ENCODE measurements at regions not wholly inside any gene's neighbourhood (a gene's known extent, or its start where the extent isn't known, plus 50 kb on each side); places are given as distances from the start of the nearest gene placed in this dataset.

DNA sequence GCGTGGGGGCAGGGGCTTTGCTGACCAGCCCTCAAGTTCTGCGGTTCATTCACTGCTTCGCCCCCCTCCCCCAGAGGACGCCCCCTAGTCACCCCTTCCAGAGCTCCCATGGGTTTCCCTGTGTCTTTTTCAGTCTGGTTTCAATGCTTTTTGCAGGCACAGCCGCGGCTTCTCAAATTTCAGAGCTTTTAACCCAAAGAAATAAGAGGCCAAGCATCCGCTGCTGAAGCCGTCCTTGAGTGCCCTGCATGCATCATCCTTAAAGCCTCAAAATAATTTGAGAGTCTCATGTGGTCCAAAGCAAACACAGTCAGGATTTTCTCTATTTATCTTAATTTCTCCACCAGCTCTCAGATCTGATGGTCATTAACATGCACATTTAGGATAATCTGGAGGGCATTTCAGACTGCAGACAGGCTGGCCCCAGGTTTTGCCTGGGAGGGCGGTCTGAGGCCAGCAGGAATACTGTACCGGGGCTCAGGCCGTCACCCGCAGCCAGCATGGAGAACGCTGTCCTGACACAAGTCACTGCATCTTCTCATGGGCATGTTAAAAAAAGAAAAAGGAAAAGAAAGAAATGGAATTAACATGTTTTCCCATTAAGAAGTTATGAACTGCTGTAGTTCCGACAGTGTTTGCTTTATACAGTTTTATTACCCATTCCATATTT is 420.8 kb upstream of the IRX4 start:
- no peak for DNase-seq (ENCODE audit: low spot score)
- ATAC-seq = no peak

DNA sequence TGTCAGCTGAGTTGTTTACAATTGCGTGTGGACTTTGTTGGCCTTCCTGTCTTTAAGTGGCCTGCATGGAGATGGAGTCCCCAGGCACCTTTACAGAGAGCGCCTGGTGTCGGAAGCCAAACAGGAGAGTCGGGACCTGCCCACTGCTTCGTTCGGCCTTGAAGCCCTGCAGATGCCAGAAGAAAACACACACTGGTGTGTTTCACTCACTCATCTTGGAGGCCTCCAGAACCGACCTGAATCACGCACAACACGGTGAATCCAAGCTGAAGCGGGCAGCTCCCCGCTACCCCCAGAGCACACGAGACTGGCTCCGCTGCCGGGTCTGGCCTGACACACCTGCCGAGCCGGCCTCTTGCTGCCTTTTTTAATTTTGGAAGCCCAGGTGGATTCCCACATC is 419.4 kb upstream of the IRX4 start:
- ATAC-seq = no peak
- no peak for DNase-seq (ENCODE audit: low spot score)

DNA sequence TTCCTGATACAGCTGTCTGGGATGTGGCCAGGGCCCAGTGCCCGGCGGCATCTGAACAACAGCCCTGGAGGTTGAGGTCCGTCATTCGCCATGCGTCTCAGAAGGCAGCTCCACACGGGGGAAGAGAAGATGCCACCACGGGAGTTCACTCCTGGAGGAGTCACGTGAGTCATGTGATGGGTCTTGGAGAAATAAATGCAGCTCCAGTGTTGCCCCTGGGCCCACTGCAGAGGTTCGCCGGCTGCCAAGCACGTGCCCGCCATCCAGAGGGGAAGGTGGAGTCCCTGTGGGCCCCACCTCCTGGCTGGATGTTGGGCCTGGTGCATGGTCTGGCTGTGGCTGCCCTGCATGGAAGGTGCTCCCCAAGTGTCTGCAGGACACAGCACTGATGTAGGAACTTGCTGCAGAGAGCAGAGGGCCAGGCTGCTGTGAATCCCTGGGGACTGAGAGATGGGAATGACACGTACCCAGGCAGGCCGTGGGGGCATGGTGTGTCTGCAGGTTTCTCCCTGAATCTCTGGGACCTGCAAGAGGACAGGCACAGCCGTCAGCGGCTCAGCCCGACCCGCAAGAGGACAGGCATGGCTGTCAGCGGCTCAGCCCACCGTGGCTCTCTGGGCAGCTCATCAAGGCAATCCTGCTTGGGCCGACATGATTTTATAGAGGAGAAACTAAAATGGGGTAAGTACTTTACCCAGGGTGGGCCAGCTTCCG is 418.3 kb upstream of the IRX4 start:
- DNase-seq (ENCODE audit: low spot score) (peak; percentile 27), ATAC-seq (no peak)

DNA sequence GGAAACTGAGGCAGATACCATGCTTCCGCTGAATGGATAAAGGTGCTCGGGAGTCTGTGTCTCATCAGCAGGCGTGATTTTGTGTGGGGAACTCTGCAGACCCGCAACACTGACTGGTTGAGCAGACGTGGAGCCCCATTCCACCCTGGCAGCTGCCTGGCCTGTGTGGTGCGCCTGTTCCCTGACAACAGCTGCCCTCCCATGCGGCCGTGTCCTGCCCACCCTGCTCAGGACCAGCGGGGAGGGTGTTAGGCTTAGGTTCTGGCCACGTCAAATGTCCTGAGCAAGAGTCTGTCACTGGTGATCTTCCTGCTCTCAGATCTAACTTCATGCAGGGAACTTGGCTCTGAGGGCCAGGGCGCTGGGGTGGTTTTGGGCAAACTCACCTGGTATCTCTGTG is 417.7 kb upstream of the IRX4 start:
- ATAC-seq (no peak), DNase-seq (ENCODE audit: low spot score) (no peak)

DNA sequence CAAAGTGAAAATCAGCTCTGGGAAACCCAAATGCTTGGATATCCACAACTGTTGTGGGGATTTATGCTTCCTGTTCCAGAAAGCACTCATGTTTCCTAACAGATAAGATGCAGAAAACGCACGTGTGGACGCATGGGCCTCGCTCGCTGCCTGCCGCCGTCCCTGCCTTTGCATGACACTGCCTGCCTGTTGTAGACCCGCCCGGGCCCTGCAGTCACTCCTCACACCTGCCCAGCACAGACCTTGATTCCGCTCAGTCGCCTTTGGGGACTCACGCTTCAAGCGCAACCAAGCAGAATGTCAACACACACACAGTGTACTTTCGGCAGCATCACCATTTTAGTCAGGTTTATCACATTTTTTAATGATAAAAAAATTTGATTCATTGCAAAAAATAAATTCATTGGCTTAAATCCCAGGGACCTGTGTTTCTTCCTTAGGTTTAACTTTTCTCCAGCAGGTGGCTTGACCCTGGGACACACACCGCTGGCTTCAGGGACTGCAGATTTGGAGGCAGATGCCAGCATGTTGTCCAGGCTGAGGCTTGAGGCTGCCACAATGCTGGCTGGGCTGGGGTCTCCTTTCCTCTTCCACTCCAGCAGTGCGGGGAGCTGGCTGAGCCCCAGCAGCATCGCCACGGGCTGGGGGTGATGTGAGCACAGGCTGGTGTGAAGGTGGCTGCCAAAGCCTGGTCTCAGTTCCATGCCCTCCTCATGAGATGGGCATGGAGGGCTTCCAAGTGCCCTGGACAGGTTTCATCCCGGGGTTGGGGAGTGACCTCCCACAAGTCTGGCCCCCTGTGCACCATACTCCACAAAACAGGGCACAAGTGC is 416.9 kb upstream of the IRX4 start:
- ATAC-seq (no peak), DNase-seq (ENCODE audit: low spot score) (no peak)

DNA sequence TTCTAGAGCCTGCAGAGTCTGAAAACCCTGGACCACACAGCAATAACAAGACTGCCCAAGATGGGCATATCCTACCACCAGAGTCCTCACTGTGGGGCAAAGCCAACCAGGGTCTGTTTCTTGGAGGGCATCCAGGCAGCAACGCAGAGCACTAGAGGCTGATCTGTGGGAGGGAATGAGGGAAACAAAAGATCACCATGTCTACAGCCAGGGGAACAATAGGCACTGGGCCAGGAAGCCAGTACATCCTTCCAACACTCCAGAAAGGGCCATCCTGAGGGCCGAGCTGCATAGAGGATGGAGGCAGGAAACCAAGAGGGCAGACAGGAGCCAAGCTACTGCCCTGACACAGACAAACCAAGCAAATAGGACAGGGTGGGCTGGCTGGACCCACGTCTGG is 416.1 kb upstream of the IRX4 start:
- DNase-seq (ENCODE audit: low spot score) (no peak), ATAC-seq (no peak)

DNA sequence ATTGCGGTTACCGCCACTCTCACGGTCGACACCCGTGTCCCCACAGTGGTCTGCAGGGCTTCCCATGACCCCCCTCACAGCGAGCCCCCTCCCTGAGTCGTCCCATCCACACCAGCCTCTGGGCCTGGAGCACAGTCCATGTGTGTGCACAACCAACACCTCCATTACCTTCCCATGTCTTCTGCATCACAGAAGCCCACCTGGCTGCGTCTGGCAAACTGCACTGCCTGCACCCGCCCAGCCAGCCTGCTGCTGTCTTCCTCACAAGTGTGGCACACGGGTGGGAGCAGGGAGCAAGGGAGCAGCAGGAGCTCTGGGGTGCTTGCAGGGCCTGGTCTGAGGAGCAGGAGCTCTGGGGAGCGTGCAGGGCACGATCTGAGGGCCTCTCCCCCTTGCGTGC is 415.3 kb upstream of the IRX4 start:
- ATAC-seq (no peak), DNase-seq (ENCODE audit: low spot score) (no peak)

DNA sequence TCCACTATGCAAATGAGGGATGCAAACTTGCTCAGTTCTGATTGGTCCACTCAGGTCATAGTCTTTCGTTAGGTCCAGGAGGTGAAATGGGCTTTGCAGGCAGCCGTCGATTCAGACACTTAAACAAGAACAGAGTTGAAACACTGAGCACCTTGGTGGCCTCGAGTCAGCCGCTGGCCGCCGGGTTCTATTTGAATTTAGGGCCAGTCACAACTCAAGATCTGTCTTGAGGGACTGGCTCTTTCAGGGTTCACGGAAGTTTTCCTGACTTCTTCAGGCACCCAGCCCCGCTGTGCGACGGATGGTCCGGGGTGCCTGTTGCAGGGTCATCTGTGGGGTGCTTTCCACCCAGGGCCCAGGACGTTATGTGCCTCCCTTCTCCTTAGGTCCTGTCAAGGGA is 412.8 kb upstream of the IRX4 start:
- DNase-seq (ENCODE audit: low spot score) (no peak), ATAC-seq (no peak)

DNA sequence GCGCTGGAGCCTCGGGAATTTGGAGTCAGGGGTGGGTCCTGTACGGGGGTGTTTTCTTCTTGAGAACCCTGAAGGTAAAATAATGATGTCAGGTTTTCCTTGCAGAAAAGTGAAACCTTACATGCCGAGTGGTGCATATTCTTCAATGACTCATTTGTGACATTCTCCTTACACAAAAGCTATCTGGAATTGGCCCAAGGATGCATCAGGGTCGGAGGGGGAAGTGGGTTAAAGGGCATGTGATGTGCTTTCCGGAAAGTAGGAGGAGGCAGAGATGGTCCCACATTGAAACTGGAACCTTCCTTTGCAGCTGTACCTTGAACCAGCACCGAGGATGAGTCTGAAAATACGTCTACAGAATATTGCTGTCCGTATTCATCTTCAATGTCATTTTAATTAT is 411.2 kb upstream of the IRX4 start:
- ATAC-seq (no peak), DNase-seq (ENCODE audit: low spot score) (no peak)

DNA sequence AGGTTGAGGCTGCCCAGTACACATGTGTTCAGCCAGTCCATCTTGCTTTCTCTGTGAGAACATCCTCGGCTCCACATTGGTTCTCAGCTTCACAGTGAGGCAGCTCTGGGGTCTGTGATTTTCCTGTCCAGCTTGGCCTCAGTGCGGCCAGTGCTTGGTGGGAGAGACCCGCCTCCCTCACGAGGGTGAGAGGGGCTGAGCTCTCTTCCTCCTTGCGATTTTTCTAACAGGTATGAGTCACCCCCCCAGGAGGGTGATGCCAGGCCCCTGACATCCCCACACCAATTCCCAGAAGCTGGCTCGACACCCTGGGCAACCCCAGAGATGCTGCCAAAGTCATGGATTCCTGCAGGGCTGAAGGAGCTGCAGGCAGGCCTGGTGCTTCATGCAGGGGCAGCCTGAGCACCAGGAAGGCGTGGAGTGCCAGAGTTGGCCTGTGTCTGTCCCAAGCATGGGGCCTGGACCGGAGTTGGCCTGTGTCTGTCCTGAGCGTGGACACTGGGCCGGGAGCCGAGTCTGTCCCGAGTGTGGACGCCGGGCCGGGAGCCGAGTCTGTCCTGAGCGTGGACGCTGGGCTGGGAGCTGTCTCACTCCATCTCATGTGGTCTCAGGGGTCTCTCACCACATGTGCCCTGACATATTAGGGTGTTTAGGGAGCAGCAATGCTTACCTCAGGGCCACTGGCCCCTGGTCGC is 408.6 kb upstream of the IRX4 start:
- ATAC-seq = no peak

DNA sequence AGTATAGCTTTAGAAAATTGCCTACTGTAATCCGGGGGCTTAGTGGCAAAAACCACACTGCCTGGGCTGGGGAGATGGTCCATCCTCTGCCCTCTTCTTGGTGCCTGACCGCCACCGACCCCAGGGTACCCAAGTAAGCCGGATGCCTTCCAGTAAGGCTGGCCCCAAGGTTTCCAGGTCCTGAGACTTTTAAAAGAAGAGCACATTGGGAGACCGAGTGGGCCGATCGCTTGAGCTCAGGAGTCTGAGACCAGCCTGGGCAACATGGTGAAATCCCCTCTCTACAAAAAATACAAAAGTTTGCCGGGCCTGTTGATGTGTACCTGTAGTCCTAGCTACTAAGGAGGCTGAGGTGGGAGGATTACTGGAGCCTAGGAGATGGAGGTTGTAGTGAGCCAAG is 406.7 kb upstream of the IRX4 start:
- ATAC-seq = no peak
- no peak for DNase-seq (ENCODE audit: low spot score)

More for the DNA sequence above, 408.6 kb upstream of the IRX4 start:
- no peak for DNase-seq (ENCODE audit: low spot score)

DNA sequence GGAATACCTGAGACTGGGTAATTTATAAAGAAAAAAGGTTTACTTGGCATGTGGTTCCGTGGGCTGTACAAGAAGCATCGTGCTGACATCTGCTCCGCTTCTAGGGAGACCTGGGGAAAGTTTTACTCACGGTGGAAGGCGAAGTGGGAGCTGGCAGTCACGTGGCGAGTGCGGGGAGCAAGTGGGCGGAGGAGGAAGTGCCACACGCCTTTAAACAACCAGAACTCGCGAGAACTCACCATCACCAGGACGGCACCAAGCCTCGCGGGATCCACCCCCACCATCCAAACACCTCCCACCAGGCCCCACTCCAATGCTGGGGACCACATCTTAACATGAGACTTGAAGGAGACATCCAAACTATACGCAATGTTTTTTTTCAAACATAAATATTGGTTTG is 406.2 kb upstream of the IRX4 start:
- DNase-seq (ENCODE audit: low spot score) = no peak
- no peak for ATAC-seq

DNA sequence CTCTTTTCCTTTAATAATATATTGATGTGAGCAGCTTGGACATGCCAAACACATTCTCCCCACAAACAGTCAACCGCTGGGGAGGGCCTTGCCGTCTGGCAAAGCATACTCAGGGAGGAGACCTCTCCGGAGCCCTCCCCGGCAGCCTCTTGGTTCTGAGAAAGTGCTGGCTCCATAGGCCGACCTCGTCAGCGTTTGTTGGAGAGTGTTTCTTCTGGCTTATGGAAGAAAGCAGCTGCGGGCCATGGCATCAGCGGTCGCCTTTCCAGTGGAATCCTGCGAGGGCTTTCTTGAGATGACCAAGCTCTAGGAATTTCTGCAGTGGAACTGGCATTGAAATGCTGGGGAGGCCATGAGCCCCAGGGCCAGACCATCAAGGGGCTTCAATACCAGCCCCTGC is 405.7 kb upstream of the IRX4 start:
- no peak for DNase-seq (ENCODE audit: low spot score)
- no peak for ATAC-seq

DNA sequence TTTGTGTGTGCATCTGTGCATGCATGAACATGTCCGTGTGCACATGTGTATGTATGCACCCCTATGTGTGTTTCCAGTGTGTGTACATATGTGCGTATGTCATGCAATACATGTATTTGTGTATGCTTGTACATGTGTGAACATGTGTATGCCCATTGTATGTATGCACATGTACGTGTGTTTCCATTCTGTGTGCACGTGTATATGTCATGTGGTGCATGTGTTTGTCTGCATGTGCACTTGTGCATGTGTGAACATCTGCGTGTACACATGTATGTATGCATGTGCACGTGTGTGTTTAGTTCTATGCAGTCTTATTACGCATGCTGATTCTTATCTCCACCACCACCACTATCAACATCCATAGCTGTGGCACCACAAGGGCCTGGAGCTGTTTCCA is 403.5 kb upstream of the IRX4 start:
- no peak for ATAC-seq
- no peak for DNase-seq (ENCODE audit: low spot score)

DNA sequence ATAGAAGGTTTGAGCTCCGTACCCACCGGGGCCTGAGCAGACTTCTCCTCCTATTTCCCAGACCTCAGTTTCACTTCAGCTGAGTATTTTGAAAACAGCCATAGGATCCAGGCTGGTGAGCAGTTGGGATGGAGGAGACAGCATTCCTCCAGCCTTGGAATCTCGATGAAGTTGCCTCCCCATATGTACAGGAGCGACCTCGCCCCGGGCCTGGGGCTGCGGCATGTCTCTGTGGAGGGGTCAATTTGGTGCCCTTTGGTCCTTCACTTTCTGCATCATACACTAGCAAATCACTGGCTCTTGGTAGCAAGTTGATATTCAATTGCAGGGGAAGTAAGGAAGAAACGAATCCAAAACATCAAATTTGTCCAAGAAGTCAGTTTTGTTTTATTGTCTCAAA is 402.0 kb upstream of the IRX4 start:
- DNase-seq (ENCODE audit: low spot score) (no peak), ATAC-seq (no peak)

DNA sequence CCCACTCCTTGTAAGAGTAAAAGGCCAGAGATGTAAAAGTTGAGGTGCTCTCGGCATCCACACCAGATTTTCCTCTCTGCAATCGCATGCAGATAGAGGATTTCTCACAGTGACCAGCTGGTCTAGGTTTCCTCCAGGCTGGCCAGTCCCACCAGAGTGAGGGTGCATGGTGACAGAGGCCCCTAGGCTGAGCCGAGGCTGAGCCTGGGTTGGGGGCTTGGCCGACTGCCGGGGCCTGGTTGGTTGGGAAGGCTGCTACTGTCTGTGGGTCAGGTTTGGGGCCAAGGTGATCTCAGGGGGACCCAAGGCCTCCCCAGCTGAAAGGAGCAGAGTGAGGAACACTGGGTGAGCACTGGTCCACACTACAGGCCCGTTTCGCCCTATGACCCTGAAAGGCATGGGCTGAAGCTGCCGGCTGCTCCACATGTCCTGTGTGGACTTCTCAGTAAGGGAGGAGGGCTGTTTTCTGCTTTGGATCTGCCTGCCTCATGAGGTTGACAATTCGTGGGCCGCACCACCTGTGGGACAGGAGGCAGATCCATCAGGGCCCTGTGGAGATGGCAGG is 400.8 kb upstream of the IRX4 start:
- ATAC-seq = no peak
- no peak for DNase-seq (ENCODE audit: low spot score)

DNA sequence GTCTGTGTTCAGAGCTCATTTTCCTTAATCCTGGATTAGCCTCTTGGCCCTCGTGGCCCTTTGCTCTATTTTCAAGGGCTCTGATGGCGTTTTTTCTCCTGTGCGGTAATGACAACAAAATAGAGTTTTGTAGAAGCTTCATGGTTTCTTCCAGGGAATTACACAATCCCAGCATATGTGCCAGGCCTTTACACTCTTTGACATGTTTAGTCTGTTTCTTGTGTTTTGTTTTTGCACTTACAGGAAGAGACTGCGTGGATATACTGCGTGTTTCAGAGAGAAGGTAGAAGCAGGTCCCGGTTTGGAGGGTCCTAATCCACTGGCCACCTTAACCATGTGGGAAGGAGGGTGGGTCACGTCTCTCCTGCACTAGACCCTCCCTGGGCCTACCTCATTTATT is 400.2 kb upstream of the IRX4 start:
- DNase-seq (ENCODE audit: low spot score) (no peak), ATAC-seq (no peak)

DNA sequence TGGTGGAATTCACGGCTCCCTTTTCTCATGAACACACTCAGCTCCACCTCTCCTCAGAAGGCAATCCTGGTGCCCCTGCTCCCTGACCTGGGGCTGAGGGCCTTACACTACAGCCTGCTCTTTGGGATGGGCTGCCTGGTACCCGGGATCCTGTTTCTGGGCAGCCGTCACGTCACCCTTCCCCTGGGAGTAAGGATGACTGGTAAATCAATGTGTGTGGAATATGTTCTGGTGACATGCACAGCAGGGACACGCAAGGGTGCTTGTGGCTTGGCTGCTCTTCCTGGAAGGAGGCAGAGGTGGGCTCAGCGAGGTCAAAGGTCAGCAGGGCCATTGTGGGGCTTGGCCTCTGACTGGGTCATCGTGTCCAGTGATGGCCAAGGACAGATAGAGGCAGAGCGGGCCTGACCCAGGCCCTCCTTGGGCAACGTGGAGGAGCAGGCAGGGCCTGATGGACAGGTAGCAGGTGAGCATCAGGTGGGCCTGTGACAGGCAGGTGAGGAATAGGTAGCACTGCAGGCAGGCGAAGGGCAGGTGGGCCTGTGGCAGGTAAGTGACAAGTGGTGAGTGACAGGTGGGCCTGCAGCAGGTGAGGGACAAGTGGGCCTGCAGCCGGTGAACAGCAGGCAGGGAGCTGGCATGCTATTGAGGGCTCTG is 399.4 kb upstream of the IRX4 start:
- ATAC-seq (no peak), DNase-seq (ENCODE audit: low spot score) (no peak)

DNA sequence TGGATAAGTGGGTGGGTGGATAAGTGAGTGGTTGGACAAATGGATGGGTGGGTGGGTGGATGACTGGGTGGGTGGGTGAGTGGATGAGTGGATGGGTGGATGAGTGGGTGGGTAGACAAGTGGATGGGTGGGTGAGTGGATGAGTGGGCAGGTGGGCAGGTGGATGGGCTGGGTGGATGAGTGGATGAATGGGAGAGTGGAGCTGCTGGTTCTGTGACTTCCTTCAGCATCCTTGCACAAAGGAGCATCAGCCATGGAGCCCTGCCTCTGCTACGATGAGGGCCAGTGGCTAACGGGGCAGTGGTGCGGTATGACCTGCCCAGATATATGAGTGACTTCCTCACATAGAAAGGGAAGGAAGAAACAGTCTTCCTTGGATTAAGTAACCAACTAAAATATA is 398.7 kb upstream of the IRX4 start:
- DNase-seq (ENCODE audit: low spot score) (no peak), ATAC-seq (no peak)

DNA sequence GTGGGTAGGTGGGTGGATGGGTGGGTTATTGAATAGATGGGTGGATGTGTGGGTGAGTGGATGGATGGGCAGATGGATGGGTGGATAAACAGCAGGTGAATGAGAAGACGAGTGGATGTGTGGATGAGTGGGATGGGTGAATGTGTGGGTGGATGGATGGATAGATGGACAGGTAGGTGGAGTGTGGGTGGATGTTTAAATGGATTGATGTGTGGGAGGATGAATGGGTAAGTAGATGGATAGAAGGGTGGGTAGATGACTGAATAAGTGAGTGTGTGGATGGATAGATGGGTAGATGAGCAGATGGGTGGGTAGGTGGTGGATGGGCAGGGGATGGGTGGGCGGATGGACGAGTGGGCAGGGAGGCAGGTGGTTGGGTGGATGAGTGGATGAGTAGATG is 397.6 kb upstream of the IRX4 start:
- ATAC-seq (no peak), DNase-seq (ENCODE audit: low spot score) (no peak)
